Stimulated activated CD4-positive, alpha-beta T cell treated with anti-CD3 and anti-CD28 coated beads, Interleukin-2, amount 100 ng/mL, for 48 hours (primary cell): ENCODE measurements at regions not wholly inside any gene's neighbourhood (a gene's known extent, or its start where the extent isn't known, plus 50 kb on each side); places are given as distances from the start of the nearest gene placed in this dataset.
A peak's percentile ranks its signal among the peaks of the same experiment; 100 is the strongest.

Experiments used
- DNase-seq, 2 donors: peaks; one replicate each; pipeline ENCODE4 v3.0.0-alpha.2; 2020

DNA sequence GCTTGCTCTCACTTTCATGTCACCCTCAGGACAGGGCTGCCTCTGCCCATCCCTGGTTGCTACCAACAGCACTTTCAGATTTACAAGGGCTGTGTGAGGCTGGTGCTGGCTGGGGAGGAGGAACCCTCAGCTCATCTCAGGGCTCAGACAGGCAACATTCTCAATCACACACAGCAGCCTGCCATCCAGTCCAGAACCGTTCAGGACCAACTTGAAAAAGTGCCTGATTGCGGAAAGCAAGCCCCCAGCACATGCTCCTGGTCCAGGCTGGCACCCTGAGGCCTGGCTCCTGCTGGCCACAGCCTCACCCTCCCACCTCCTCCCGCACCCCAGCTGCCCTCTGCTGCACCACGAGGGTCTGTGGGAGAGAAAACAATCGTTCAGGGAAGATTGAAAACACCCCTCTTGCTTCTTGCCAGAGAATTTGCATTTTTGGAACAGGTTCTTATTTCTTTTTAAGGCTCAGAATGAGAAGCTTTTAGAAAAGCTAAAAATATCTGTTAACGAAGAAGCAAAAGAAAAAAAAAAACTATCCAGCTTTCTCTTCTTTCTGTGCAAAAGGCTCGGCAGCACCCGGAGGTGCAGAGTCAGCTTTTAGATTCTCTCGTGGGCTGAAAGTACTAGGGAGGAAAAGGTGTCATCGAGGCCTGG is 403.8 kb upstream of the ID2 start:
- DNase-seq, result no peak

DNA sequence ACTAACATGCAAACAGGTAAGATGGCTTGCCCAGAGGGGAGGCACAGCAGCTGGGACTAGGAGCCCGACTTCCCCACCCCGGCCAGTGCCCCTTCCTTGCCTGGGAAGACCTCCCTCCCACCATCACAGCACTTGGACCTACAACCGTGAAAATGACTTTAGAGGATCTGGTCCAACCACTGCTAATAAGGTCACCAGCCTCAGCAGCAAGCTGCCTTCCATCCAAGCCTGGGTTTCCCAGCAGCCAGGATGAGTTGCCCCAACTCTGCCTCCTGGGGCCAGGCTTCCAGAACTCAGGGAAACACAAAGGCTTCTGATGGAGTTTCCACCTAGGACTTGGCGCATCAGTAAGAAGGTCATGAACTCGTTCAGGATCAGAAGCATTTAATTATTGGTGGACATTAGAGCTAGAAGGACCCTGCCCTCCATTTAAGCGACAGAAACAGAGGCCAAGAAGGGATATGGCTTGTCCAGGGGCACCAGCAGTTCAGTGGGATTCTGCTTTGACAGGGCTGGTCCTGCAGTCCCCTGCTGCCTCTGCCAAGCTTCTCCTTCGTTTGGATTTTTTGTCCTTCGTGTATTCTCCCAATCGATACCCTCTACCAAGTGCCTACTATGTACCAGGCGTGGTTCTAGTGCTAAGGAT is 403.0 kb upstream of the ID2 start:
- no peak for DNase-seq

DNA sequence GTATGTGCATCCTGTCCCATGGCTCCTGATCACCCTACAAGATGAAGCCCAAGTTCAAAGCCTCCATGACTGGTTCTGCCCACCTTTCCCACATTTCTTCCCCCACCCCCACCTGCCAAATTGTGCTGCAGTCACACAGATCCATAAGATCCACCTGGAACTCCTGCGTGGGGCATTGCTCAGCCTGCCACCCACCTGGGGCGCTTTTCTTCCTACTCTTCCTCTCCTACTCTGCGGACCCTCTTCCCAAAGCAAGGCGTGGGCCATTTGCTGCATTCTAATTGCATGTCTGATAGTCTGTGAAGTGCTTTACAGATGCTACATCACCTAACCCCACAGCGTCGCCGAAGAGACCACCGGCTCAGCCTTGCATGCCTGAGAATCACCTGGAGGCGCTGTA is 402.4 kb upstream of the ID2 start:
- no peak for DNase-seq

DNA sequence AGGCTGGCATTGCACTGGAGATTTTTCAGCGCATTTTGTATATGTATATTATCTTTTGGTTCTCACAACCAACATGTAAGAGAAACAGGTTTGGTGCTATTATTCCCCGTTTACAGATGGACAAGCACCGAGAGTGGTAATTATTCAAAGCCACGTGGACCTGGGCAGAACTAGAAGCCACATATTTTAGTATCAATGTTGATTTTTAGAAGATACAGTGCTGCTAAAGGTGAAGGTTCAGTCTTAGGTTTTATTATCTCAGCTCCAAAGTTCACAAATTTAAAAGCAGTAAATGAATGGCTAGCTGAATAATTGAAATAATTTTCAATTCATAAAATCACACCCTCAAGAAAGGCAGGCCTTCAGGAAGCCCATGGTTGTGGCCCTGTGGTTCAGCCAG is 400.6 kb upstream of the ID2 start:
- no peak for DNase-seq

GRCh38 chr2:8281950-8282857 is 399.7 kb upstream of the ID2 start:
- no peak for DNase-seq

DNA sequence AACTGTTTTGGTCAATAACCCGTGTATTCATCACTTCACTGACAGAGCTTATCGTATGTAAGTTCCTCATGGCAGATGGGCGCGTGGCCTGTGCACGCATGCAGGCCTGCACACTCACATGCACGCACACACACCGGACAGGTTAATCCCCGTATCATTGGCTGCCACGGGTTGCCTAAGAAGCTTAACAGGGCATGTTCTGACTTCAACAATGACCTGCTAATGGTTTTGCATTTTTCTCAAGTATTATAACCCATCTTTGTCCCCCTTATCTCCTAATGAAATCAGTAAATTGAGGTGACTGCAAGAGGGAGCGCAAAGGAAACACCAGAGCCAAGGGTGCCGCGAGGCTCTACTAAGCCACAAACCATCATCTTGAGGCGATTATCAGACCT is 399.0 kb upstream of the ID2 start:
- no peak for DNase-seq

DNA sequence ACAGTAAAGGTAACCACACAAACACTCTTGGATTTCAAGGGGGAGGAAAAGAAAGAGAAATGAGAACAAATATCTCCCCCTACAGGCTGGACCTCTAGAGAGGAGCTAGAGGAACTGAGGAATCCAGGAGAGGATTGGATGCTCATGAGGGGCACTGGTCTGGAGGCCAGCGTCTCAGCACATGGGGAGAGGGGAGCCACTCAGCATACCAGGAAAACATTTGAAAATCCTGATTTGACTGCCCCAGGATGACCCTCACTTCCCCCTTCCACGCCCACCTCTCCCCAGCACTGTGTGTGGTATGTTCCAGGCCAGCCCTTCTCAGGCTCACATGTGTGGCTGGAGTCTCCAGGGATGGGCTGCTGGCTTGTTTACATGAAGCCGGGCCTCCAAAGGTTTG is 396.8 kb upstream of the ID2 start:
- no peak for DNase-seq

GRCh38 chr2:8285898-8286297 is 396.0 kb upstream of the ID2 start:
- no peak for DNase-seq

DNA sequence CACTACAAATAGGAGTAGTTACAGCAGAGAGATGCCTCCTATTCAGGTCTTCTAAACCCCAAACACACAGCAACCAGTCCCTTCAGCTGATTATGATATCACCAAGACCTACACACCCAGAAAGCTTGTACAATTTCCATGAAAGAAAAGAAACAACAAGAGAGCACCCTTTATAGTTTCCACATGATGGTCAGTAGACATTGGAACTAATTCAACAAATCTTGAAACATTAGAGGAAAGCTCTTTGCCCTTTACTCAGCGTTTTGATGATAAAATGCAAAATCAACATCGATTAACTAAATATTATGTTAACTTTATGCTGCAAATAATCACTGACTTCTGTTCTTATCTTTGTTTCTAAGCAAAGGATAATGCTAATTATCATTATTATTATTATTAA is 393.6 kb upstream of the ID2 start:
- DNase-seq, result no peak

DNA sequence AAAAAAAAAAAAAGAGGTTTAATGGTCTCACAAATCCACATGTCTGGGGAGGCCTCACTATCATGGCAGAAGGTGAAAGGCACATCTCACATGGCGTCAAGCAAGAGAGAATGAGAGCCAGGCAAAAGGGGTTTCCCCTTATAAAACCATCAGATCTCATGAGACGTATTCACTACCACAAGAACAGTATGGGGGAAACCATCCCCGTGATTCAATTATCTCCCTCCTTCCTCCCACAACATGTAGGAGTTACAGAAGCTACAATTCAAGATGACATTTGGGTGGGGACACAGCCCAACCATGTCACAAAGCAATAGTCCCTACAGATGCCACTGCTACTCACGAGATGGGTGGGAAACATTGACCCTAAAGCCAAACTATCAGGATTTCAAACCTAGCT is 392.7 kb upstream of the ID2 start:
- no peak for DNase-seq

DNA sequence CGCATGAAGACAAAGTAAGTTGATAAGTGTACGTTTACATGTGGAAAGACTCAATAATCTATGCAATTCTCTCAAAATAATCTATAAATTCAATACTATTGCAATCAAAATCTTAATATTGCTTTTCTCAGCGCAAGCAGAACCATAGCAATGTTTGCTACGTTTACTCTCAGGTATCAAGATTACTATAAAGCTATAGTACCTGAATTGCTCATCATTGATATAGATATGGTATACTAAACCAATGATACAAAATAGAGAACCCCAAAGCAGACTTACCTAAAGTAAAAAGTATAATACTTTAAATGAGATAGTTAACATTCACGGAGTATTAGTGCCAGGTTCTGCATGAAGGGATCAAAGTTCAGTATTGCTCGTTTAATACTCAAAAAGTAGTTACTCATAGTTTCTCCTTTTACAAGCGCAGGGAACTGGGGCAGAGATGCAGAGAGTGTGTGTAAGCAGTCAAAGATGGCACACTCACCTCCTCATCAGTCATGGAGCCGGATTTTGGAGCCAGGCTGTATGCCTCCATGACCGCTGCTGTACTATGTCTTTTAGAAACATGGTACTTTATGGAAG is 391.0 kb upstream of the ID2 start:
- no peak for DNase-seq

DNA sequence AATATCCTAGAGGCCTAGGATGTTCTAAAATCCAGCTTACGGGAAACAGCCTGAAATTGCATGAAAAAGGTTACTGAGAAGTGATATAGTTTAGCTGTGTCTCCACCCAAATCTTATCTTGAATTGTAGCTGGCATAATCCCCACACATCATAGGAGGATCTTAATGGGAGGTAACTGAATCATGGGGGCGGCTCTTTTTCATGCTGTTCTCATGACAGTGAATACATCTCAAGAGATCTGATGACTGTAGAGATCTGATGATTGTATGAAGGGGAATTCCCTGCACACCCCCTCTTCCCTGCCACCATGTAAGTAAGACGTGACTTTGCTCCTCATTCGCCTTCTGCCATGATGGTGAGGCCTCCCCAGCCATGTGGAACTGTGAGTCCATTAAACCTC is 385.6 kb upstream of the ID2 start:
- DNase-seq, result no peak

DNA sequence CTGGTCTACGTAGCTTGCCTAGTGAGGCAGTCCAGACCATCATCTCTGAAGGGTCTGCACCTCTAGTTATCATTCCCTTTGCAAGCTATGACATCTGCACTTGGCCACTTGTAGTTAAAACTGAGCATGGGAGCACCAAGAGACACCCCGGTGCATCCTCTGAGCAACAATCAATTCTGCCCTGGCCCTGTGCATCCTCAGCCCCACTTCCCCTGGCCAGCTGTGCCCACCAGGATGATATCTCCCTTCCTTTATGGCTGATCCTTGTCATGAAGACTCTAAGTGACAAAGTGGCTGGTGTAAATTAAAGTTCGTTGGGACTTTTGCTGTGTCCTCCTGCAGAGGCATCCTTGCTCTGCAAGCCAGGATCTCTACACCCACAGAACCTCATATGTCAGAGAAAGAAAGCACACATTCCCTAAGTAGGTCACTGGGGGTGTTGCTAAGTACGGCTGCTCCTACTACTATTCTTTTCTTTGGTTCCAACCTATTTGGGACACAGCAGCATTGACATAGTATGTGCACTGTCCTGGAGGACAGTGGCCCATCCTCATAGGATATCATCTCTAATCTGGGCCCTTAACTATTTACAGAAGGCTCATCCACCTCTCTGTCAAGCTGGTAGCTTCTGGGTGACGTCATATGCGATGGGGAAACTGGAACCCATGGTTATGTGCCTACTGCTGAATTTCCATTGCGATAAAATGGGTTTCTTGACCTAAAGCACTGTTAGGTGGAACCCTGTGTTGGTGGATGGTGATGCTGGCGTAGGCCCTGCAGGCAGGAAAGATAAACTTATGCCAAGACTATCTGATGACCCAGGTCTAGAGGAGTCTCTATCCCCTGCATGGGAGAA is 384.3 kb upstream of the ID2 start:
- DNase-seq, result no peak

DNA sequence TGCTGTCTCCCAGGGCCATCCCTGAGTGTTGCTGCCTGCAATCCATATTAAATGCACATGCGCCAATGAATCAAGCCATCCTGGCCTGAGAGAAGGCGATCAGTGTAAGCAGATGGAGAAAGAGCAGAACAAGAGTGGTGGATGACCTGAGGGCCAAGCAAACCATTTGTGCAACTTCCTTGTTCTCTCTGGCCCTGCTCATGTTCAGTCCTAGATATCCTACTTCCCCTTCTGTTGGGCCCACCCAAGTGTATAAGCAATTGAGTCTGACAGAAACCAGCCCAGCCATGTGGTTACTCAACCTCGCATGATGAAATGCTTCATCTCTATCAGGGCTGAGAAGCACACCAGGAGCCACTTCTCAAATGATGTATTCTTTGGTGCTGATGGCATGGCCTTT is 383.1 kb upstream of the ID2 start:
- no peak for DNase-seq

- DNase-seq, result no peak
Observed at GRCh38 chr2:8300216-8300615, 381.6 kb upstream of the ID2 start.

- DNase-seq, result no peak
Observed at GRCh38 chr2:8300905-8301304, 381.0 kb upstream of the ID2 start.

DNA sequence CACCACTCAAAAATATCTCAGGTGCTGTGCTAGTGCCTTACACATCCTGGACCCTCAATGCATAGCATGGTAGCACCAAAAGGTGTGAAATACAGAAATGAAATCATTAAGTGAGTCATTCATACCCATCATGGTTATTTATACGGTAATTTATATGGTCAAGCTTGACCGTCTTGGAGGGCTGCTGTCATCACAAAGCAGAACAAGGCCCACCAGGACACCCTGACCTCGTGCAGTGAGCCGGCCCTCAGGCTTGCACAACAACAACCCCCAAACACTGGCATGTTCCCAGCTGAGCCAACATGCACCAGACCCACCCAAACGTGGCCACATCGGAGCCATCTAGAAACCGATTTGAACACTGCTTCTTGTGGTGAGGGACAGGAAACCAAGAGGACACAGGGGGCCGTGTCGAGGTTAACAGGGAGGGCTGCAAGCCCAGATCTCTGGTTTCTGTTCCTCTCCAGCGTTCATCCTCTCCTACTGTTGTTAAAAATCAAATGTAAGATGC is 378.5 kb upstream of the ID2 start:
- DNase-seq, result peak; percentile 49 to 52

DNA sequence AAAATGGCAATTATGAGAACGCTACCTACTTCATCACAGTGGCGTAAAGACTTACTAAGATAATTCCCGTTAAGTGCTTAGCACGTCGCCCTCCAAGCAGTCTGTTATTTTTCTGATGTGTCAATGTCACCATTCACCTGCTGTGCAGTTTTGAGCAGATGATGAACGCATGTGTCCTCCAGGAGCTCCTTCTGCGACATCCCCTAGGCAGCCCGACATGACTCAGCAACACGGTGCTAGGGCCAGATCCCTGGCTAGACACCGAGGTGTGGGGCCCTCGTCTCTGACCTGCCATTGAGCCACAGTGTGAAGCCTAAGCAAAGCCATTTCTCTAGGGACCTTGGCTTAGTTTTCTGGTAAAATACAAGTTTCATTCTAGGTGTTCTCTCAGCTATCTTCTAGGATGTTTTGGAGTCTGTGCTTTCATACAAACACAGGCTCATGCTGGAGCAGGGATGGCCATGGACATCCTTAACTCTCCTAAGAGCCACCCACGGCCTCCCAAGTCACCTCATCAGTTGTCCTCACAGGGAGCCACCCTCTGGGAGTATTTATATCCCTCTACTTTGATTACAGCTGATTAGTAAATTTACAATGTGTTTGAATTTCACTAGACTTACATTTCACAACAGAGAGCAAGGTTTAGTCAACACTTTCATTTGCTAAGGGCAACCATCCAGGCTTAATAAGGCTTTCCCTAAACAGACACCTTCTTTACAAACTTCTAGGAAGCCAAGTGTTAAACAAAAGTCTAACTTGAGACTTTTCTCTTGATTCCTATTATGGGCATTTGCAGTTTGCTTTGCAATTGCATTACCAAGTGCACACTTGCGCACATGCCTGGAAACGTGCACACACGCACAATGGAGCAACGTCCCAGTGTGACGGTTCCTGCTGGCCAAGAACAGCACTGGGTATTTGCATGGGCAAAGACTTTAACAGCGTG is 376.8 kb upstream of the ID2 start:
- DNase-seq, result no peak

GRCh38 chr2:8306530-8307351 is 375.1 kb upstream of the ID2 start:
- no peak for DNase-seq

DNA sequence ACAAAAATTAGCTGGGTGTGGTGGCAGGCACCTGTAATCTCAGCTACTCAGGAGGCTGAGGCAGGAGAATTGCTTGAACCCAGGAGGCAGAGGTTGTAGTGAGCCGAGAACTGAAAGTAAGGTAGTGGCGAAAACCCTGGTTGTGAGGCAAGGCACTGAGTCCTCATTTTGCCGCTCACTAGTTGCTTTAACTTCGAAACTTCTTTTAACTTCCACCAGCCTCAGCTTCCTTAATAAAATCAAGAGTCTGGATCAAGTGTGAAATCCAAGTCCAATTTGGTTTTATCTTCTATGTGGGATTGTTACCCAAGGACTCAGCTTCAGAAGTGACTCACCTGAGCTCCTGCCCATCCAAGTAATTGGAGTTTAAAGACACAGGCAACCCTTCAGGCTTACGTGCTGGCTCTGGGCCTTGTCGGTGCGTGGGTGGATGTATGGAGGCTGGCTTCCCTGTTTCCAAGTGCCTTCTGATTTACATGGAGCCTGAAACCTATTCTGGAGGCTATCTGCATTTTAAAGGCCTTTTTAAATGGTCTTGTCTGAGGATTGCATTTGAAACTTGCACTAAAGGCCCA is 374.2 kb upstream of the ID2 start:
- no peak for DNase-seq
